ENCODE measurements at regions not wholly inside any gene's neighbourhood (a gene's known extent, or its start where the extent isn't known, plus 50 kb on each side); places are given as distances from the start of the nearest gene placed in this dataset.

DNA sequence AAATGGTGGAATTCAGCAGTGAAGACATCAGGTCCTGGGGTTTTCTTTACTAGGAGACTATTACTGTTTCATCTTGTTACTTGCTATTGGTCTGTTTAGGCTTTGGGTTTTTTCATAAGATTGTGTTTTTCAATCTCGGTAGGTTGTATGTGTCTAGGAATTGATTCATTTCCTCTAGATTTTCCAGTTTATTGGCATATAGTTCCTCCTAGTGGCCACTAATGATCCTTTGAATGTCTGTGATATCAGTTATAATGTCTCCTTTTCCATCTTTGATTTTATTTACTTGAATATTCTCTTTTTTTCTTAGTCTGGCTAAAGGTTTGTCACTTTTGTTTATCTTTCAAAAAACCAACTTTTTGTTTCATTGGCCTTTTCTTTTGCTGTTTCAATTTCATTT is 233.0 kb downstream of the RWDD3 start:
- TF ChIP-seq CTCF (IDR thresholded peaks at IDR 0.05), result no peak
- TF ChIP-seq POLR2A (IDR thresholded peaks at IDR 0.05), result no peak
- no peak for TF ChIP-seq POLR2AphosphoS5 (IDR thresholded peaks at IDR 0.05)
- no peak for TF ChIP-seq EP300 (IDR thresholded peaks at IDR 0.05)
